Prostate gland (tissue), 2 donors: ENCODE measurements at regions not wholly inside any gene's neighbourhood (a gene's known extent, or its start where the extent isn't known, plus 50 kb on each side); places are given as distances from the start of the nearest gene placed in this dataset.

ENCODE experiments used
- CTCF ChIP-seq, 4 experiments: fragments of 200-600 bp in 2 of 4; fragments of 450-650 bp in 2 of 4; sonication (generic) in 2 of 4; IDR thresholded peaks; 1 replicate in 3 of 4; 2 replicates in 1 of 4; pipeline ENCODE4 v1.5.1; 2016 to 2019; ENCODE audit warnings: antibody characterized with exemption in 4 of 4, mild to moderate bottlenecking in 2 of 4, moderate library complexity in 2 of 4
- POLR2A ChIP-seq: fragments of 450-650 bp; IDR thresholded peaks from one replicate; pipeline ENCODE4 v1.6.1; 2016; ENCODE audit warnings: antibody characterized with exemption, mild to moderate bottlenecking
- POLR2AphosphoS5 ChIP-seq: sonication (generic); formaldehyde crosslinking; IDR thresholded peaks from one replicate; pipeline ENCODE4 v1.6.1; 2017; ENCODE audit warnings: antibody characterized with exemption

GRCh38 chr4:96379524-96379923 is 539.6 kb downstream of the PDHA2 start:
- no peak for TF ChIP-seq POLR2AphosphoS5
- TF ChIP-seq CTCF (IDR thresholded peaks at IDR 0.05) = no peak
- TF ChIP-seq POLR2A = no peak
